H1 (cell line): ENCODE measurements at regions not wholly inside any gene's neighbourhood (a gene's known extent, or its start where the extent isn't known, plus 50 kb on each side); places are given as distances from the start of the nearest gene placed in this dataset.

ENCODE experiments used
- EP300 ChIP-seq, 2 experiments: IDR thresholded peaks; 1 replicate in 1 of 2; 2 replicates in 1 of 2; pipeline ENCODE4 v1.6.1; 2011 to 2012; ENCODE audit warnings: low read depth in 2 of 2, low read length in 2 of 2, mild to moderate bottlenecking in 2 of 2, borderline replicate concordance in 1 of 2, inconsistent platforms in 1 of 2, moderate library complexity in 1 of 2
- EZH2 ChIP-seq: fragments of 200-600 bp; sonication (generic); IDR thresholded peaks from 2 replicates; pipeline ENCODE4 v1.7.1; 2012; ENCODE audit warnings: low read depth, mild to moderate bottlenecking, moderate library complexity, low read length, inconsistent platforms; ENCODE audit not compliant: severe bottlenecking
- JUND ChIP-seq: IDR thresholded peaks from 2 replicates; pipeline ENCODE4 v1.6.1; 2011; ENCODE audit warnings: mild to moderate bottlenecking, improper control_type of control experiment, low read length
- KDM5A ChIP-seq: fragments of 200-600 bp; IDR thresholded peaks from 2 replicates; pipeline ENCODE4 v1.7.1; 2012; ENCODE audit warnings: mild to moderate bottlenecking, low read length, inconsistent platforms, mixed read lengths
- NRF1 ChIP-seq: IDR thresholded peaks from 2 replicates; pipeline ENCODE4 v1.6.1; 2011; ENCODE audit warnings: mild to moderate bottlenecking, low read depth, low read length, improper control_type of control experiment
- POLR2A ChIP-seq, 2 experiments: IDR thresholded peaks; 1 replicate in 1 of 2; 2 replicates in 1 of 2; pipeline ENCODE4 v1.6.1; 2011; ENCODE audit warnings: low read depth in 2 of 2, low read length in 2 of 2, mild to moderate bottlenecking in 2 of 2; ENCODE audit errors: control extremely low read depth in 1 of 2
- POLR2AphosphoS5 ChIP-seq: IDR thresholded peaks from 2 replicates; pipeline ENCODE4 v1.6.1; 2011; ENCODE audit warnings: low read depth, low read length
- RAD21 ChIP-seq, 2 experiments: IDR thresholded peaks in 1 of 2; conservative IDR thresholded peaks in 1 of 2; 2 replicates each; pipeline ENCODE4 v1.6.1; 2011; ENCODE audit warnings: low read depth in 2 of 2, low read length in 2 of 2, improper control_type of control experiment in 1 of 2, inconsistent platforms in 1 of 2, mild to moderate bottlenecking in 1 of 2, moderate library complexity in 1 of 2
- TBP ChIP-seq: IDR thresholded peaks from 2 replicates; pipeline ENCODE4 v1.6.1; 2011; ENCODE audit warnings: low read depth, low read length, improper control_type of control experiment
- TEAD4 ChIP-seq: IDR thresholded peaks from 2 replicates; pipeline ENCODE4 v1.6.1; 2012; ENCODE audit warnings: low read depth, low read length, inconsistent platforms, mixed read lengths
- TF ChIP-seq, protein P1 (sequence below): IDR thresholded peaks from 2 replicates; pipeline ENCODE4 v1.6.1; 2011; ENCODE audit warnings: low read depth, mild to moderate bottlenecking, low read length; ENCODE audit not compliant: insufficient read depth
- TF ChIP-seq, protein P2 (sequence below), 3 experiments: IDR thresholded peaks; 1 replicate in 2 of 3; 2 replicates in 1 of 3; pipeline versions ENCODE4 v1.5.1 to v1.6.1; 2011; ENCODE audit warnings: low read length in 3 of 3, mild to moderate bottlenecking in 3 of 3, inconsistent platforms in 2 of 3, low read depth in 1 of 3, moderate library complexity in 1 of 3; ENCODE audit not compliant: insufficient read depth in 1 of 3; ENCODE audit errors: control extremely low read depth in 1 of 3

GRCh38 chr6:74103417-74103816 lies 407.4 kb downstream of the CD109 start:
- TF ChIP-seq NRF1 (no peak), TEAD4 (no peak), EP300 (IDR thresholded peaks at IDR 0.05; ENCODE audit: borderline replicate concordance in 1 of 2, low read depth in 2 of 2, low read length in 2 of 2) (no peak), JUND (no peak), POLR2AphosphoS5 (no peak), RAD21 (IDR thresholded peaks at IDR 0.05 in 1 of 2, conservative IDR thresholded peaks at IDR 0.05 in 1 of 2; ENCODE audit: low read depth in 2 of 2, low read length in 2 of 2) (no peak), EZH2 (no peak), KDM5A (no peak), TBP (no peak), POLR2A (IDR thresholded peaks at IDR 0.05; ENCODE audit: control extremely low read depth in 1 of 2, low read depth in 2 of 2, low read length in 2 of 2) (no peak)
- TF ChIP-seq, protein P1, sequence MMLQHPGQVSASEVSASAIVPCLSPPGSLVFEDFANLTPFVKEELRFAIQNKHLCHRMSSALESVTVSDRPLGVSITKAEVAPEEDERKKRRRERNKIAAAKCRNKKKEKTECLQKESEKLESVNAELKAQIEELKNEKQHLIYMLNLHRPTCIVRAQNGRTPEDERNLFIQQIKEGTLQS: no peak
- TF ChIP-seq, protein P2, sequence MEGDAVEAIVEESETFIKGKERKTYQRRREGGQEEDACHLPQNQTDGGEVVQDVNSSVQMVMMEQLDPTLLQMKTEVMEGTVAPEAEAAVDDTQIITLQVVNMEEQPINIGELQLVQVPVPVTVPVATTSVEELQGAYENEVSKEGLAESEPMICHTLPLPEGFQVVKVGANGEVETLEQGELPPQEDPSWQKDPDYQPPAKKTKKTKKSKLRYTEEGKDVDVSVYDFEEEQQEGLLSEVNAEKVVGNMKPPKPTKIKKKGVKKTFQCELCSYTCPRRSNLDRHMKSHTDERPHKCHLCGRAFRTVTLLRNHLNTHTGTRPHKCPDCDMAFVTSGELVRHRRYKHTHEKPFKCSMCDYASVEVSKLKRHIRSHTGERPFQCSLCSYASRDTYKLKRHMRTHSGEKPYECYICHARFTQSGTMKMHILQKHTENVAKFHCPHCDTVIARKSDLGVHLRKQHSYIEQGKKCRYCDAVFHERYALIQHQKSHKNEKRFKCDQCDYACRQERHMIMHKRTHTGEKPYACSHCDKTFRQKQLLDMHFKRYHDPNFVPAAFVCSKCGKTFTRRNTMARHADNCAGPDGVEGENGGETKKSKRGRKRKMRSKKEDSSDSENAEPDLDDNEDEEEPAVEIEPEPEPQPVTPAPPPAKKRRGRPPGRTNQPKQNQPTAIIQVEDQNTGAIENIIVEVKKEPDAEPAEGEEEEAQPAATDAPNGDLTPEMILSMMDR (IDR thresholded peaks at IDR 0.05; ENCODE audit: control extremely low read depth in 1 of 3, insufficient read depth in 1 of 3, low read depth in 1 of 3, low read length in 3 of 3): no peak
